Stomach (tissue), 8 donors: ENCODE measurements at regions not wholly inside any gene's neighbourhood (a gene's known extent, or its start where the extent isn't known, plus 50 kb on each side); places are given as distances from the start of the nearest gene placed in this dataset.

Experiments
- DNase-seq, 2 donors: peaks; one replicate each; pipeline versions ENCODE4 v3.0.0 to v3.0.0-alpha.2; 2013 to 2019
- H3K27ac ChIP-seq, 5 donors: fragments of 200-600 bp in 4 of 5; sonication (generic) in 4 of 5; one replicate each; pipeline ENCODE4 v1.5.1; 2013 to 2019; ENCODE audit warnings: mild to moderate bottlenecking in 1 of 5, moderate library complexity in 1 of 5
- H3K27me3 ChIP-seq, 3 donors: fragments of 200-600 bp; sonication (generic); one replicate each; pipeline ENCODE4 v1.5.1; 2017 to 2019; ENCODE audit warnings: mixed run types in 1 of 3
- H3K36me3 ChIP-seq, 4 donors: fragments of 200-600 bp; sonication (generic); 1 replicate in 3 of 4; 2 replicates in 1 of 4; pipeline ENCODE4 v1.5.1; 2016 to 2019
- H3K4me1 ChIP-seq, 4 donors: fragments of 200-600 bp; sonication (generic); one replicate each; pipeline ENCODE4 v1.5.1; 2016 to 2019
- H3K4me3 ChIP-seq, 4 donors: fragments of 200-600 bp; sonication (generic) in 3 of 4; one replicate each; pipeline ENCODE4 v1.5.1; 2016 to 2019; ENCODE audit warnings: mild to moderate bottlenecking in 1 of 4
- H3K9me3 ChIP-seq, 4 donors: fragments of 200-600 bp; sonication (generic); one replicate each; pipeline ENCODE4 v1.5.1; 2016 to 2019
- EP300 ChIP-seq: sonication (generic); formaldehyde crosslinking; IDR thresholded peaks from one replicate; pipeline ENCODE4 v1.6.1; 2017; ENCODE audit warnings: antibody characterized with exemption
- POLR2A ChIP-seq, 4 donors: fragments of 450-650 bp; IDR thresholded peaks; one replicate each; pipeline ENCODE4 v1.6.1; 2016; ENCODE audit warnings: antibody characterized with exemption in 4 of 4, control low read depth in 2 of 4, mild to moderate bottlenecking in 1 of 4, moderate library complexity in 1 of 4
- POLR2AphosphoS5 ChIP-seq, 3 donors: sonication (generic); formaldehyde crosslinking; IDR thresholded peaks; one replicate each; pipeline ENCODE4 v1.6.1; 2016; ENCODE audit warnings: antibody characterized with exemption in 3 of 3
- WGBS, 5 donors: extraction: QIAGEN DNeasy Blood & Tissue Kit in 3 of 5; methylation state at CpG; one replicate each; pipeline versions ENCODE4 v1.1.5 to v1.1.7; 2013 to 2018; 5-methylcytosine and 5-hydroxymethylcytosine counted together
- intact Hi-C: fragments of 100-400 bp; cut with DNase I; formaldehyde crosslinking; loops from one replicate; pipeline ENCODE4 v1.15.1; 2023; ENCODE audit warnings: low total_unique reads
- TF ChIP-seq, protein P1 (sequence below), 7 experiments: fragments of 450-650 bp in 4 of 7; fragments of 200-600 bp in 3 of 7; sonication (generic) in 3 of 7; IDR thresholded peaks; one replicate each; pipeline ENCODE4 v1.5.1; 2016 to 2019; ENCODE audit warnings: antibody characterized with exemption in 7 of 7, control low read depth in 2 of 7, mild to moderate bottlenecking in 1 of 7
- donor health status: healthy with polysubstance abuse.
- donor health status: Bipolar disorder and iron deficiency.
- donor health status: healthy.

GRCh38 chr2:78034706-78035105 lies 512.5 kb upstream of the LRRTM4 start:
- H3K27me3 ChIP-seq: no peaks in the 10 kb centered on the region
- 33 to 69% (median 56%) methylated on average over 3 of the region's 3 CpGs for WGBS, 5 donors
- intact Hi-C loops: no loop called here
- H3K27ac ChIP-seq: no peak overlapping the region
- H3K4me1 ChIP-seq: no peaks in the 10 kb centered on the region
- peaks cover 2 to 14% (median 5%) of the 10 kb centered on the region in 4 donors for H3K9me3 ChIP-seq
- H3K36me3 ChIP-seq: no peaks in the 10 kb centered on the region
- TF ChIP-seq POLR2AphosphoS5 (IDR thresholded peaks at IDR 0.05) (no peak), EP300 (no peak), POLR2A (IDR thresholded peaks at IDR 0.05) (no peak)
- TF ChIP-seq, protein P1, sequence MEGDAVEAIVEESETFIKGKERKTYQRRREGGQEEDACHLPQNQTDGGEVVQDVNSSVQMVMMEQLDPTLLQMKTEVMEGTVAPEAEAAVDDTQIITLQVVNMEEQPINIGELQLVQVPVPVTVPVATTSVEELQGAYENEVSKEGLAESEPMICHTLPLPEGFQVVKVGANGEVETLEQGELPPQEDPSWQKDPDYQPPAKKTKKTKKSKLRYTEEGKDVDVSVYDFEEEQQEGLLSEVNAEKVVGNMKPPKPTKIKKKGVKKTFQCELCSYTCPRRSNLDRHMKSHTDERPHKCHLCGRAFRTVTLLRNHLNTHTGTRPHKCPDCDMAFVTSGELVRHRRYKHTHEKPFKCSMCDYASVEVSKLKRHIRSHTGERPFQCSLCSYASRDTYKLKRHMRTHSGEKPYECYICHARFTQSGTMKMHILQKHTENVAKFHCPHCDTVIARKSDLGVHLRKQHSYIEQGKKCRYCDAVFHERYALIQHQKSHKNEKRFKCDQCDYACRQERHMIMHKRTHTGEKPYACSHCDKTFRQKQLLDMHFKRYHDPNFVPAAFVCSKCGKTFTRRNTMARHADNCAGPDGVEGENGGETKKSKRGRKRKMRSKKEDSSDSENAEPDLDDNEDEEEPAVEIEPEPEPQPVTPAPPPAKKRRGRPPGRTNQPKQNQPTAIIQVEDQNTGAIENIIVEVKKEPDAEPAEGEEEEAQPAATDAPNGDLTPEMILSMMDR (IDR thresholded peaks at IDR 0.05): no peak
- no peak overlapping the region for H3K4me3 ChIP-seq
- peak in 1 of 2 donors; percentile 3 for DNase-seq

GRCh38 chr2:78035804-78036203 lies 513.6 kb upstream of the LRRTM4 start:
- Histone ChIP-seq H3K27me3 (no peaks in the 10 kb centered on the region), H3K27ac (no peak overlapping the region), H3K36me3 (no peaks in the 10 kb centered on the region), H3K4me3 (no peak overlapping the region), H3K4me1 (no peaks in the 10 kb centered on the region), H3K9me3 (peaks cover 0 to 6% (median 0%) of the 10 kb centered on the region in 4 donors)
- TF ChIP-seq, protein P1 (IDR thresholded peaks at IDR 0.05): no peak
- TF ChIP-seq POLR2AphosphoS5 (IDR thresholded peaks at IDR 0.05): no peak
- TF ChIP-seq POLR2A (IDR thresholded peaks at IDR 0.05): no peak
- TF ChIP-seq EP300: no peak
- intact Hi-C loops: no loop called here
- no peak for DNase-seq
- 57 to 73% (median 63%) methylated on average over 2 of the region's 2 CpGs for WGBS, 5 donors

DNA sequence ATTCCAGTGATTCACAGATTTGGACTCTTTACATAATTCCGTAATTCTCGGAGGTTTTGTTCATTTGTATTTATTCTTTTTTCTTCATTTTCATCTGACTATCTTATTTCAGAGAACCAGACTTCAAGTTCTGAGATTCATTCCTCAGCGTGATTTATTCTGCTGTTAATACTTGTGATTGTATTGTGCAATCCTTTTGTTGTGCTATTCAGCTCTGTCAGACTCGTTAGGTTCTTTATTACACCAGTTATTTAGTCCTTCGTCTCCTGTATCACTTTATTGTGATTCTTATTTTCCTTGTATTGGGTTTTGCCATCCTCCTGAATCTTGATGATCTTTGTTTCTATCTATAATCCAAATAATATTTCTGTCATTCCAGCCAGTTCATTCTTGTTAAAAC lies 529.3 kb upstream of the LRRTM4 start:
- Histone ChIP-seq H3K36me3 (no peaks in the 10 kb centered on the region), H3K9me3 (peaks cover 0 to 63% (median 41%) of the 10 kb centered on the region in 4 donors), H3K27ac (no peak overlapping the region), H3K4me3 (no peak overlapping the region), H3K27me3 (no peaks in the 10 kb centered on the region), H3K4me1 (no peaks in the 10 kb centered on the region)
- DNase-seq: no peak
- intact Hi-C loops: no loop called here
- TF ChIP-seq EP300 (no peak), POLR2AphosphoS5 (IDR thresholded peaks at IDR 0.05) (no peak), POLR2A (IDR thresholded peaks at IDR 0.05) (no peak)
- TF ChIP-seq, protein P1 (IDR thresholded peaks at IDR 0.05): no peak
- WGBS, 5 donors: 80 to 91% (median 87%) methylated on average over 5 of the region's 5 CpGs

GRCh38 chr2:78056976-78057375 lies 534.8 kb upstream of the LRRTM4 start:
- intact Hi-C loops: no loop called here
- no peaks in the 10 kb centered on the region for H3K36me3 ChIP-seq

GRCh38 chr2:78061301-78061700 lies 539.1 kb upstream of the LRRTM4 start:
- Histone ChIP-seq H3K27ac (no peak overlapping the region), H3K27me3 (no peaks in the 10 kb centered on the region)
- WGBS, 5 donors: 79 to 93% (median 89%) methylated on average over 2 of the region's 2 CpGs

More at GRCh38 chr2:78056976-78057375, 534.8 kb upstream of the LRRTM4 start:
- H3K4me3 ChIP-seq: no peak overlapping the region
- no peak for DNase-seq
- H3K27ac ChIP-seq: no peak overlapping the region
- H3K27me3 ChIP-seq: no peaks in the 10 kb centered on the region
- no peak for TF ChIP-seq POLR2A (IDR thresholded peaks at IDR 0.05)
- peaks cover 0 to 48% (median 27%) of the 10 kb centered on the region in 4 donors for H3K9me3 ChIP-seq
- no peaks in the 10 kb centered on the region for H3K4me1 ChIP-seq

More at GRCh38 chr2:78061301-78061700, 539.1 kb upstream of the LRRTM4 start:
- H3K4me3 ChIP-seq: no peak overlapping the region
- intact Hi-C loops: no loop called here
- H3K9me3 ChIP-seq: peaks cover 0 to 33% (median 13%) of the 10 kb centered on the region in 4 donors
- no peak for DNase-seq
- H3K4me1 ChIP-seq: no peaks in the 10 kb centered on the region
- no peaks in the 10 kb centered on the region for H3K36me3 ChIP-seq
- TF ChIP-seq EP300 (no peak), POLR2A (IDR thresholded peaks at IDR 0.05) (no peak), POLR2AphosphoS5 (IDR thresholded peaks at IDR 0.05) (no peak)
- TF ChIP-seq, protein P1 (IDR thresholded peaks at IDR 0.05): no peak
